Activated CD4-positive, alpha-beta T cell treated with anti-CD3 and anti-CD28 coated beads, Interleukin-2, amount 10 ng/mL, durations not matched to agents 7 days and 5 days (primary cell): ENCODE measurements at regions not wholly inside any gene's neighbourhood (a gene's known extent, or its start where the extent isn't known, plus 50 kb on each side); places are given as distances from the start of the nearest gene placed in this dataset.
"Not testable (repeated sequence)": the region's sequence is repeated elsewhere in the genome, so short reads cannot be mapped to it uniquely, and the experiment has no call there.

Source experiments
- CTCF ChIA-PET: fragments of 350-600 bp; sonication (Branson Sonifier 250); formaldehyde crosslinking; loops from one replicate; lab custom pipeline; 2021; ENCODE audit warnings: antibody characterized with exemption; lab: Charles Lee
- POLR2A ChIA-PET: fragments of 350-600 bp; sonication (Branson Sonifier 250); formaldehyde crosslinking; loops from one replicate; lab custom pipeline; 2021; ENCODE audit warnings: antibody characterized with exemption; lab: Charles Lee
- DNase-seq: peaks from one replicate; pipeline ENCODE4 v3.0.0-alpha.2; 2020
- H3K27ac Mint-ChIP-seq: one replicate; pipeline ENCODE4 v1.8.0; 2021; ENCODE audit warnings: mild to moderate bottlenecking, moderate library complexity, mixed read lengths
- H3K27me3 Mint-ChIP-seq: one replicate; pipeline ENCODE4 v1.8.0; 2021; ENCODE audit warnings: mixed read lengths
- H3K36me3 Mint-ChIP-seq: one replicate; pipeline ENCODE4 v1.8.0; 2021; ENCODE audit warnings: low read depth, mixed read lengths
- H3K4me1 Mint-ChIP-seq: one replicate; pipeline ENCODE4 v1.8.0; 2021; ENCODE audit warnings: mixed read lengths
- H3K4me3 Mint-ChIP-seq: one replicate; pipeline ENCODE4 v1.8.0; 2021; ENCODE audit warnings: mild to moderate bottlenecking, moderate library complexity, mixed read lengths
- H3K9me3 Mint-ChIP-seq: one replicate; pipeline ENCODE4 v1.8.0; 2021; ENCODE audit warnings: mixed read lengths

DNA sequence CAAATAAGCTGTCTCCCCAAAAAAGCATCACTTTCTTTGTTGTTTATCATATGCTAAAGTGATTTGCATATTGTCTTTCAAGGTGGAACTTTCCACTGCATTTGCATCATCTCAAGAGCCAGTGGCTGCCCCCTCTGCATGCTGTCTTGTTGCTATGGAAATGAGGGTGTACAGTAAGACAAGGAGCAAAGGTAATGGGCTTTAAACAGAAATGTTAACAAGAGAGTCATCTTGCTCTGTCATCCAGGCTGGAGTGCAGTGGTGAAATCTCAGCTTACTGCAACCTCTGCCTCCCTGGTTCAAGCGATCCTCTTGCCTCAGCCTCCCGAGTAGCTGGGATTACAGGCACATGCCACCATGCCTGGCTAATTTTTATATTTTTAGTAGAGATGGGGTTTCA is 159.2 kb downstream of the ENC1 start:
- H3K9me3 Mint-ChIP-seq, H3K4me1 Mint-ChIP-seq, DNase-seq, H3K4me3 Mint-ChIP-seq, H3K36me3 Mint-ChIP-seq, POLR2A ChIA-PET, H3K27ac Mint-ChIP-seq, H3K27me3 Mint-ChIP-seq: not testable (repeated sequence)
- CTCF ChIA-PET: interaction anchor here (0.7 kb wide), 1 partner anchor 1338 kb away, joined by 4 read pairs; no protein-coding TSS in a partner anchor

DNA sequence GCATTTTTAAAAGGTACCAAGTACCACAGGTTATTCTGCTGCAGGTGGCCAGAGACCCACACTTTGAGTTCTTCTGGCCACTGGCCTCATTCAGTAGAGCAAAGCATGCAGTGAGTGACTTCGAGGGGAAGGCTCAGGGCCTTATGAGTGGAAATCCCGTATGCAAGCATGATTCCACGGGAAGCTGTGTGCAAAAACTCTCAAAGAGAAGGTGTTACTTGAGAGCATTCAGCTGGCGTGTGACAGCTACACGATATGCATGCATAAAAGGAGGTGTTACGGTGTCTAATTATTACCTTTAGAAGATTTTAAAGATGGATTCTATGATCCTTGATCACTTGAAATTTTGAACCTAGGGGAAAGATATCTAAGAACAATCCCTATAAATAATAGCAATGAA is 160.3 kb downstream of the ENC1 start:
- Mint-ChIP-seq H3K9me3 (no peaks in the 10 kb centered on the region), H3K27me3 (no peaks in the 10 kb centered on the region), H3K27ac (no peak overlapping the region), H3K36me3 (no peaks in the 10 kb centered on the region), H3K4me3 (no peak overlapping the region), H3K4me1 (peaks cover 3% of the 10 kb centered on the region)
- POLR2A ChIA-PET: no interaction called here
- no peak for DNase-seq
- CTCF ChIA-PET: no interaction called here

DNA sequence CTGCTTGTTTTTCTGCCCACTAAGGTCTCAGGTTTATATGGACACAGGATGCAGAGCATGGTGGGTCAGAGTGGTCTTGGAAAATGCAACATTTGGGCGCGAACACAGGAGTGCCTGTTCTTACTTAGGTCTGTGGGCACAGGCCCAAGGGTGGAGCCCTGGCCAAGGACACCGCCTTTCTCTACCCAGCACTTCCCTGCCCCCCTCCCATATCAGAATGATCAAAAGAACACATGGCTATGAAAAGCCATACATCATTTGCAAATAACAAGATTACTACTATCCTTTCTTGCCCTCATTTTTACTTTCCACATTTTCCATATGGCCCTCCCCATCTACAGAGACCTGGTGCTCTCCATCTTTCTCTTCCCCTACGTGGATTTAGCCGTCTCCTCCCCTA is 162.2 kb downstream of the ENC1 start:
- H3K27ac Mint-ChIP-seq: no peak overlapping the region
- peaks cover 3% of the 10 kb centered on the region for H3K4me1 Mint-ChIP-seq
- DNase-seq: no peak
- no peaks in the 10 kb centered on the region for H3K27me3 Mint-ChIP-seq
- POLR2A ChIA-PET: no interaction called here
- CTCF ChIA-PET: no interaction called here
- H3K4me3 Mint-ChIP-seq: no peak overlapping the region
- no peaks in the 10 kb centered on the region for H3K9me3 Mint-ChIP-seq
- no peaks in the 10 kb centered on the region for H3K36me3 Mint-ChIP-seq

DNA sequence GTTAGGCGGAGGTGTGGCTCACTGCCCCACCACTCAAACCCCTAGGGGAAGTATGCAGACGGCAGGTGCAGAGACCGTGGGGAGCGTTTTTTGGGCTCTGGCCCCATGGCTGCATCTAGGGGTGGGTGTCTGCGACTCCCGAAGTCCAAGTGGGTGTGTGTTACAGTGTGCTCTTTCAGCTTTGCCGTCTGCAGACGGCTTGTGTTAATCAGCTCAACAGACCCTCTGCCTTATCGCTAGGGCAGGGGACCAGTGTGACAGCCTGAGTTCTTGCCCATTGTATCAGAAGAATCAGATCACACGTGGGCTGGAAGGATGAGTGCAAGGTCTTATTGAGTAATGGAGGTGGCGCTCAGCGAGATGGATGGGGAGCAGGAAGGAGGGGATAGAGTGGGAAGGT is 162.8 kb downstream of the ENC1 start:
- H3K36me3 Mint-ChIP-seq: no peaks in the 10 kb centered on the region
- DNase-seq: no peak
- no peaks in the 10 kb centered on the region for H3K9me3 Mint-ChIP-seq
- H3K4me1 Mint-ChIP-seq: peaks cover 3% of the 10 kb centered on the region
- H3K4me3 Mint-ChIP-seq: no peak overlapping the region
- H3K27ac Mint-ChIP-seq: no peak overlapping the region
- CTCF ChIA-PET: no interaction called here
- POLR2A ChIA-PET: no interaction called here
- H3K27me3 Mint-ChIP-seq: no peaks in the 10 kb centered on the region

DNA sequence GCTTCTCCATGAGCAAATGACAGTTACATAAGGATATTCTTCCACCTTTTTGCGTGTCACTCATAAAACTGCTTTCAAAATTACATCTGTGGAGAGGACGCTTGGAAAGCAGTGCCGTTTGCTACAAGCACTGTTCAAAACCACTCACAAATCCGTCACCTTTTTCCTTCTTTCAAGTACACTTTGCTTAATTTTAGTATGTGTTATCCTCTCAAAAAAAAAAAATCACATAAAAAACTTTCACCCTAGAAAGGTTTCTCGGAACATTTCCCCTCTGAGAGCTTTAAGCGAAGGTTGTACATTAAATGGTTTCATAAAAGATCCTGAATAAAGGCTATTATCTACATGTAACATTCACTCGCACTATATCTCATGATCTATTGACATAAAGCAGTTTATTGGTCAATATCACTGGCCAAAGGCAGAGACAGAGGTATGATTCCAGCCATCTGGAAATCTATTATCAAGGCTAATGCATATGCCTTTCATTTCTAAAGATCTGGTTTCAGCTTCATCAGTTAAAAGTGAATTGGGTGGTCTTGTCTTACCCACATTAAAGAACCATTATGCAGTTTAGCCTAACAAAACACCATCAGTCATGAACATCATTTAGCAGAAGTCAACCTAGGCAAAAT is 163.6 kb downstream of the ENC1 start:
- CTCF ChIA-PET: no interaction called here
- no peak overlapping the region for H3K4me3 Mint-ChIP-seq
- POLR2A ChIA-PET: no interaction called here
- no peak overlapping the region for H3K27ac Mint-ChIP-seq
- H3K36me3 Mint-ChIP-seq: no peaks in the 10 kb centered on the region
- DNase-seq: no peak
- no peaks in the 10 kb centered on the region for H3K9me3 Mint-ChIP-seq
- H3K27me3 Mint-ChIP-seq: no peaks in the 10 kb centered on the region
- H3K4me1 Mint-ChIP-seq: peaks cover 3% of the 10 kb centered on the region

DNA sequence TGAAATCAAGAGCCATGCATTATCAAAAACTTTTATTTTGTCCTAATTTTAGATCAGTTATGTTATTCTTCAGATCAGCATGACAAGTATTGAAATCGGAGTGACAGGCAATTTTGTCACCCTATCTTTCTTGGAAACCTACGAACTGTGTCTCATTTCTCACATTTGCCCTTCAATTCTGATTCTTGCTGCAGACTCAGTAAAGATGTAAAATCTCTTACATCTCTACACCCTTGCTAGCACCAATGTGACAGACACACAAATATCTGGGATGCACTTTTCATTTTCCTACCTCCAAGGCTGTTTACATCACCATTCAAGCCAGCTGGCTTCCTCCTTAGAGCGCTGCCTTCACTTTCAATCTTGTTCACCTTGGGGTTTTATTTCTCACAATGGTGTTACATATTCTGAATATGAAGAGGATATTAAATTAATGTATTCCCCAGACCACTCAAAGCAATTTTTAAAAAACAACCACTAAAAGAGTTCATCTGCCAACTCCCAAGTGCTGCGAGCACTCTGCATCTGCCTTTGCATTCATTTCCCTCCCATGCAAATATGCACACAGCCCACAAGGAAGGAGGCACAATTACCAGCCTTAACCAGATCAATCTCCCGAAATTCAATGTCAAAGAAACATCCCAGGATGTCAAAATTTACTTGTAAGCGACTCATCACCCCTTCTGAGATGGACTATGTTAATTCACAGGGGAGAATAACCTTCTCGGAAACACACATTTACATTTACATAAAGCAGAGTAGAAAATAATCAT is 164.3 kb downstream of the ENC1 start:
- Mint-ChIP-seq H3K9me3 (no peaks in the 10 kb centered on the region), H3K36me3 (no peaks in the 10 kb centered on the region), H3K27ac (no peak overlapping the region), H3K4me3 (no peak overlapping the region), H3K27me3 (no peaks in the 10 kb centered on the region), H3K4me1 (peaks cover 3% of the 10 kb centered on the region)
- ChIA-PET CTCF (no interaction called here), POLR2A (no interaction called here)
- DNase-seq: no peak

DNA sequence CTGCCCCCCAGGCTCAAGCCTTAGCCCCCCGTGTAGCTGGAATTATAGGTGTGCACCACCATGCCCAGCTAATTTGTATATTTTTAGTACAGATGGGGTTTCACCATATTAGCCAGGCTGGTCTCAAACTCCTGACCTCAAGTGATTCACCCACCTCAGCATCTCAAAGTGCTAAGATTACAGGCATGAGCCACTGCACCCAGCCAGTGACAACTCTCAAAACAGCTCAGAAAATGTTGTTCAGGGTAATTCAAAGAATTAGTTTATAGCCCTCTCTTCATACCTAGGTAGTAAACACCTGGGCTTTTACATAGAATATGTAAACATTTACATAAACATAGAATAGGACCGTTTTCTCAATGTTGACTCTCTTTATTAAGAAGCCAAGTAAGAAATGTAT is 168.7 kb downstream of the ENC1 start:
- Mint-ChIP-seq H3K27me3 (peaks cover 2% of the 10 kb centered on the region), H3K27ac (no peak overlapping the region), H3K36me3 (no peaks in the 10 kb centered on the region), H3K4me1 (peaks cover 3% of the 10 kb centered on the region), H3K9me3 (no peaks in the 10 kb centered on the region), H3K4me3 (no peak overlapping the region)
- no peak for DNase-seq
- ChIA-PET CTCF (interaction anchor here (0.6 kb wide), 1 partner anchor 150 kb away, joined by 4 read pairs; no protein-coding TSS in a partner anchor), POLR2A (no interaction called here)

DNA sequence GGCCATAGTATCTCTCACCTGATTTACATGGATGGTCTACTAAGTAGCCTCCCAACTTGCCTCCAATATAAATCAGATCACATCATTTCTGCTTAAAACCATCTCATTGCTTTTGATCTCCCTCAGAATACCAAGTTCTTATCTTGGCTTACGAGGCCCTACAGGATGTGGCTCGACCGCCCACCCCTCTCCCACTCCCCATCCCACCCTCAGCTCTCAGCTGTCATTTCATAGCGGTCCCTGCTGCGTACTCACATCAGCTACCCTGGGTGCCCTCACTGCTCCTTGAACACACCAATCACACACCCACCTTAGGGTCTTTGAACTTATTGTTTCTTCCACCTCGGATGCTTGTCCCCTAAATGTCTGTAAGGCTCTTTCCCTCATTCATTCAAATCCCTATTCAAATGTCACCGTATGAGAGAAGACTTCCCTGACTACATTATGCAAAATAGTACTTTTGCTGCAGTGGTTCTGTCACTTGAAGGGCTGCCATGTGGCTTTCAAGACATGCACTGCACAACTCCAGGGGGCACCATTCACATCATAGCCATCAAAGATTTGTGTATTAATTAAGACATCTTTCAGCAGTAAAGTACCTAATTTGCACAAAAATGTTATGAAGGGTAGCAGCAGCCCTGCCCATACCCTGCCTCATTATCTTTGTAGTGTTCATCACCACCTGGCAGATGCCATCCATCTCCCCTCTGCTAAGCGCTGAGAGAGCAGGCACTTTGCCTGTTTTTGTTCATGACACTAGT is 171.1 kb downstream of the ENC1 start:
- POLR2A ChIA-PET: no interaction called here
- no peaks in the 10 kb centered on the region for H3K36me3 Mint-ChIP-seq
- CTCF ChIA-PET: no interaction called here

DNA sequence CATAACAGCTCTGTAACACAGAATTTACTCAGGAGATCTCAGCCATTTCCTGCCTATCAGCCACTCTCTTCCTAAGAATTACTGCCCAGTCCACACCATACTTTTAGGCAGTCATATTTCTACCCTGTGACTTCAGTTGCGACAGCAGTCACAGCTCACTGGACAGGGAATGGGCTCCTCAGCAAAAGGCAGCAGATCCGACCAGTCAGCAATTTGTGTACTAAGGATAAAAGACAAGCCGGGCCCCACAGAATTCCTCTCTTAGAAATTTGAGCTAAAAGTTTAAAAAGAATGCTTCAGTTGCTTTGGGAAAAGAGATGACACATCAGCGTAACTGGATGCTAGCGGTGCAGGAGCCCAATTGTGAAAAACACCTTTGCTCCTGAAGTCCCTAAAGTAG is 172.1 kb downstream of the ENC1 start:
- DNase-seq: no peak
- Mint-ChIP-seq H3K4me3 (no peak overlapping the region), H3K4me1 (no peaks in the 10 kb centered on the region), H3K36me3 (no peaks in the 10 kb centered on the region), H3K9me3 (no peaks in the 10 kb centered on the region), H3K27me3 (peaks cover 4% of the 10 kb centered on the region), H3K27ac (no peak overlapping the region)
- ChIA-PET POLR2A (no interaction called here), CTCF (no interaction called here)

More for the DNA sequence above, 171.1 kb downstream of the ENC1 start:
- Mint-ChIP-seq H3K4me1 (no peaks in the 10 kb centered on the region), H3K27me3 (peaks cover 4% of the 10 kb centered on the region), H3K27ac (no peak overlapping the region), H3K4me3 (no peak overlapping the region), H3K9me3 (no peaks in the 10 kb centered on the region)
- no peak for DNase-seq

DNA sequence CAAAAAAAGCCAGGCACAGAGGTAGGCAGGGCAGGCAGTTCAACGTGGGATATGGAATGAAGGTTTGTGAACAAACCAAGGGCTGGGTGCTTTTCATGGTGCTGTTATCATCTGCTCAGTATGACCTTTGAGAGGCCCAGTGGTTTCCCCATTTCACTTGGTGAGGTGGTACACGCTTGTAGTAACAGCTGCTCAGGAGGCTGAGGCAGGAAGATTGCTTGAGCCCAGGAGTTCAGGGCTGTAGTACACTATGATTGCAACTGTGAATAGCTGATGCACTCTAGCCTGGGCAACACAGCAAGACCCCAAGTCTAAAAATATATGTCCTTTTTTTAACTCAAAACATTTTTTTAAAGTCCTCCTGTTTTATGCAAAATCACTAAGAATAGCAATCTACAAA is 174.8 kb downstream of the ENC1 start:
- no peak overlapping the region for H3K27ac Mint-ChIP-seq

DNA sequence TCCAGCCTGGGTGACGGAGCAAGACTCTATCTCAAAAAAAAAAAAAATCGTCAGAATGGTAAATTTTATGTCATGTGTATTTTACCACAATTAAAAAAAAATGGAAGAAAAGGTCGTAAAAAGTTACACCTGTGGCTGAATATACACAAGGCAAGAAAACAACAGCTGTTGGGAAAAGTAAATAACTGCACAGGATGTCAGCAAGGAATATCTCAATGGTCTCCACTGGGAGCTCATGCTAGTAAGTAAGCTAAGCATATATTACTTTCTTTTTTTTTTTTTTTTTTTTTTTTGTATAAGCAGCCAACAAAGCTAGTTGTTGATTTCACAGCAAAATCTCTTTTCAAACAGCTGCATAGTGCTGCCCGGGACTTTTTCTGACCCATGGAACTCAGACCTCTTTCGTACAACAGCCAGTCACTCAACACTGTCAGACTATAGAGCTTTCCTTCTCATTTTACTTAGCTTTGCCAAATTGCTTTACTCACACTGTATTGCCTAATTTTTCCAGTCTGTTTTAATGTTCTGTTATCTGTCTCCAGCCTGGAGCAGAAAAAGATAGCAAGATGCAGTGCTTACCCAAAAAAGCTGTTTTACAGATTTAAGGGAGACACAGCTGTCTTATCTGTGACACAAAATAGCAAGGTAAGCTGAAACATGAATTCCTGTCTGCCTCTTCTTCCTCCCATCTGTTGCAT is 175.9 kb downstream of the ENC1 start:
- Mint-ChIP-seq H3K9me3 (no peaks in the 10 kb centered on the region), H3K36me3 (no peaks in the 10 kb centered on the region), H3K4me3 (no peak overlapping the region), H3K4me1 (no peaks in the 10 kb centered on the region), H3K27me3 (peaks cover 7% of the 10 kb centered on the region), H3K27ac (no peak overlapping the region)
- ChIA-PET POLR2A (no interaction called here), CTCF (interaction anchor here (1.1 to 1.3 kb wide), 2 partner anchors 9 to 22 kb away, joined by 4 to 5 read pairs; no protein-coding TSS in a partner anchor)
- DNase-seq: no peak

More for the DNA sequence above, 174.8 kb downstream of the ENC1 start:
- Mint-ChIP-seq H3K27me3 (peaks cover 10% of the 10 kb centered on the region), H3K4me3 (no peak overlapping the region), H3K36me3 (no peaks in the 10 kb centered on the region), H3K9me3 (no peaks in the 10 kb centered on the region), H3K4me1 (no peaks in the 10 kb centered on the region)
- no peak for DNase-seq
- ChIA-PET POLR2A (no interaction called here), CTCF (no interaction called here)

DNA sequence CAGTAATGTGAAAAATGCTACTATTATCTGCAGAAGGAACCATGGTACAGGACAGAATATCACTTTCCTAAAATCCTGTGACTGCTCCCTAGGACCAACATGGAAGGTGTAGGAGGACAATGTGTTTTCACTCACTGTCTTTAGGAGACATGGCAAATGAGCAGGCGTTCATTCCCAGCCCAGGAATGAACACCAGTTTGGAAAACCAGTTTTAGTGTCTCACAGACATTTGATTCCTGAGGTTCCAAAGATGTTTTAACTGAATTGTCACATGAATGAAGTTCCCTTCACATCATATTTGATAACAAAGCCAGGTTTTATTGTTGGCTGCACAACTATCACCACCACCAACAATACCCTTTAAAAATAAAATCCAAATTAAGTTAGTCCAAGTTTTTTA is 178.2 kb downstream of the ENC1 start:
- DNase-seq: no peak
- ChIA-PET POLR2A (no interaction called here), CTCF (no interaction called here)
- no peak overlapping the region for H3K4me3 Mint-ChIP-seq
- H3K36me3 Mint-ChIP-seq: no peaks in the 10 kb centered on the region
- no peak overlapping the region for H3K27ac Mint-ChIP-seq
- H3K27me3 Mint-ChIP-seq: peaks cover 7% of the 10 kb centered on the region
- H3K4me1 Mint-ChIP-seq: no peaks in the 10 kb centered on the region
- no peaks in the 10 kb centered on the region for H3K9me3 Mint-ChIP-seq

DNA sequence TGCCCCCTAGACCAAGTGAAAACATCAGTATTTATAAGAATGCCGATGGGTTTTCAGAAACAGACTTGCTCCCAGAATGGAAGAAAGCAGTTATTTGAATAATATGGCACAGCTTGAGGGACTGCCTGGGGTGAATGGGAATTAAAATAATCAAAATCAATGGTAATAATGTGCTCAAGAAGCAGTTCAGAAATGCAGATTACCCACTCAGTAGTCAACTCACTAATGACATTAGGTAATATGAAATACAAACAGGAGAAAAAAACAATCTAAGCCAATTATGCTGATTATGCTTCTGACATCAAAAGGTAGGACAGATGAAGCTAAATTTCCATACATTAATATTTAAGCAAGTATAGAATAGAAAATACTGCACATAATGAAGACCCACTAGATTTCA is 179.3 kb downstream of the ENC1 start:
- H3K27ac Mint-ChIP-seq: no peak overlapping the region
- ChIA-PET POLR2A (no interaction called here), CTCF (no interaction called here)
- H3K9me3 Mint-ChIP-seq: no peaks in the 10 kb centered on the region
- no peaks in the 10 kb centered on the region for H3K36me3 Mint-ChIP-seq
- H3K27me3 Mint-ChIP-seq: peaks cover 7% of the 10 kb centered on the region
- no peak overlapping the region for H3K4me3 Mint-ChIP-seq
- H3K4me1 Mint-ChIP-seq: no peaks in the 10 kb centered on the region
- DNase-seq: no peak
